Bronchial epithelial cell (primary cell): ENCODE measurements at regions not wholly inside any gene's neighbourhood (a gene's known extent, or its start where the extent isn't known, plus 50 kb on each side); places are given as distances from the start of the nearest gene placed in this dataset.

Experiments used
- DNase-seq: peaks from one replicate; pipeline ENCODE4 v3.0.0-alpha.2; 2010; ENCODE audit warnings: low read depth
- FAIRE-seq: peaks from 2 replicates; lab custom pipeline; 2011; peaks lifted over from hg19 to GRCh38; lab: Jason Lieb, UNC
- H3K27me3 ChIP-seq: 2 replicates; pipeline ENCODE4 v1.5.1; 2011; ENCODE audit warnings: low read length; ENCODE audit not compliant: control insufficient read depth, insufficient read depth
- H3K36me3 ChIP-seq: 2 replicates; pipeline ENCODE4 v1.5.1; 2011; ENCODE audit warnings: low read length; ENCODE audit not compliant: control insufficient read depth, insufficient read depth
- H3K4me3 ChIP-seq: 2 replicates; pipeline ENCODE4 v1.5.1; 2011; ENCODE audit warnings: mild to moderate bottlenecking, low read depth, low read length, control low read depth
- CTCF ChIP-seq: IDR thresholded peaks from 2 replicates; pipeline ENCODE4 v1.5.1; 2011; ENCODE audit warnings: mild to moderate bottlenecking, moderate library complexity, low read length, control low read depth, inconsistent platforms; ENCODE audit not compliant: insufficient read depth, severe bottlenecking

DNA sequence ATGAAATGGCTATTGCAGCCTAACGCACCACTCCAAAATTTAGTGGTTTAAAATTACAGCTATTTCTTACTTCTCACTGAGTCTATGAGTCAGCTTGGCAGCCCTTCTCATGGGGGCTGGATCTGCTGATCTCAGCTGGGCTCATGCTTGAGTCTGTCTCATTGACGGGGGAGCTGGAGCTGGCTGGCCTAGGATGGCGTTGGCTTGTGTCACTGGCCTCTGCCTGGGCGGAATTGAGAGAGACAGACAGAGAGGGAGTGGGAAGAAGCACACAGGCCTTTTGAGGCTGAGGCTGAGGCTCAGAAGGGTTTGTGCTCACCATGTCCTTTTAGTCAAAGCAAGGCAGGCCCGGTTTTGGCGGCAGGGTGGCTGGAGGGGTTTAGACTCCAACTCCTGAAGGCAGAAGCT is 412.1 kb upstream of the MYT1L start:
- no peaks in the 10 kb centered on the region for H3K27me3 ChIP-seq
- H3K36me3 ChIP-seq: no peaks in the 10 kb centered on the region
- FAIRE-seq: no peak
- DNase-seq: peak; percentile 93
- TF ChIP-seq CTCF: no peak
- H3K4me3 ChIP-seq: no peak overlapping the region

- DNase-seq: peak; percentile 72
- Histone ChIP-seq H3K27me3 (no peaks in the 10 kb centered on the region), H3K4me3 (no peak overlapping the region), H3K36me3 (no peaks in the 10 kb centered on the region)
- no peak for TF ChIP-seq CTCF
- no peak for FAIRE-seq
These were observed 411.7 kb upstream of the MYT1L start for GRCh38 chr2:2742726-2743125.

DNA sequence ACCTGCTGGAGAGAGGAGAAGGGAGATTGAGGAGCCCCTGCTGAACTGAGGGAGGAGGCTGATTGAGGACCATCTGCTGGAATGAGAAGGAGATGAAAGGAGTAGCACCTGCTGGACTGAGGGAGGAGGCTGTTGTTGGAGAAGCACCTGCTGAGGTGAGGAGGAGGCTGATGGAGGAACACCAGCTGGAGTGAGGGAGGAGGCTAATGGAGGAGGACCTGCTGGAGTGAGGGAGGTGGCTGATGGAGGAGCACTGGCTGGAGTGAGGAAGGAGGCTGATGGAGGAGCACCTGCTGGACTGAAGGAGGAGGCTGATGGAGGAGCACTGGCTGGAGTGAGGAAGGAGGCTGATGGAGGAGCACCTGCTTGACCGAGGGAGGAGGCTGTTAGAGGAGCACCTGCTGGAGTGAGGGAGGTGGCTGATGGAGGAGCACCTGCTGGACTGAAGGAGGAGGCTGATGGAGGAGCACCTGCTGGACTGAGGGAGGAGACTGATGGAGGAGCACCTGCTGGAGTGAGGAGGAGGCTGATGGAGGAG is 409.2 kb upstream of the MYT1L start:
- DNase-seq (no peak), FAIRE-seq (peak; percentile 36)
- no peaks in the 10 kb centered on the region for H3K36me3 ChIP-seq
- H3K27me3 ChIP-seq: no peaks in the 10 kb centered on the region
- no peak overlapping the region for H3K4me3 ChIP-seq
- TF ChIP-seq CTCF: no peak

- FAIRE-seq (peak; percentile 77), DNase-seq (peak; percentile 98)
- H3K36me3 ChIP-seq: no peaks in the 10 kb centered on the region
- H3K4me3 ChIP-seq: no peak overlapping the region
- TF ChIP-seq CTCF: no peak
- H3K27me3 ChIP-seq: no peaks in the 10 kb centered on the region
These were observed 408.2 kb upstream of the MYT1L start for GRCh38 chr2:2739231-2739795.

GRCh38 chr2:2738684-2739083 is 407.6 kb upstream of the MYT1L start:
- FAIRE-seq (no peak), DNase-seq (no peak)
- no peak for TF ChIP-seq CTCF
- Histone ChIP-seq H3K27me3 (no peaks in the 10 kb centered on the region), H3K36me3 (no peaks in the 10 kb centered on the region), H3K4me3 (no peak overlapping the region)

- no peak for FAIRE-seq
These were observed 407.2 kb upstream of the MYT1L start for GRCh38 chr2:2738276-2738675.

More at GRCh38 chr2:2738276-2738675, 407.2 kb upstream of the MYT1L start:
- Histone ChIP-seq H3K4me3 (no peak overlapping the region), H3K36me3 (no peaks in the 10 kb centered on the region), H3K27me3 (no peaks in the 10 kb centered on the region)
- TF ChIP-seq CTCF: no peak
- DNase-seq: no peak
